ENCODE measurements at regions not wholly inside any gene's neighbourhood (a gene's known extent, or its start where the extent isn't known, plus 50 kb on each side); places are given as distances from the start of the nearest gene placed in this dataset.

GRCh38 chr7:84277628-84278224, 83.1 kb upstream of the SEMA3A start:
- intact Hi-C loops (cut with DNase I), result no loop called here
- no peaks in the 10 kb centered on the region for H3K27me3 ChIP-seq (ENCODE audit: control insufficient read depth, insufficient read depth)
- no peaks in the 10 kb centered on the region for H3K9me3 ChIP-seq (ENCODE audit: control insufficient read depth, low read length)
- H3K4me3 ChIP-seq (ENCODE audit: low read length), result no peak overlapping the region
- no peaks in the 10 kb centered on the region for H3K4me1 ChIP-seq (ENCODE audit: control insufficient read depth, insufficient read depth, low read length)
- H3K27ac ChIP-seq (ENCODE audit: low read length), result no peak overlapping the region
- DNase-seq, result no peak
- ATAC-seq, result no peak
- 63% methylated on average over 2 of the region's 2 CpGs for WGBS

GRCh38 chr7:84274029-84274638, 79.5 kb upstream of the SEMA3A start:
- ATAC-seq, result no peak
- intact Hi-C loops (cut with DNase I), result no loop called here
- no peak overlapping the region for H3K27ac ChIP-seq (ENCODE audit: low read length)
- WGBS, result 50% methylated on average over 3 of the region's 3 CpGs
- no peaks in the 10 kb centered on the region for H3K4me1 ChIP-seq (ENCODE audit: control insufficient read depth, insufficient read depth, low read length)
- DNase-seq, result no peak
- H3K27me3 ChIP-seq (ENCODE audit: control insufficient read depth, insufficient read depth), result no peaks in the 10 kb centered on the region
- no peaks in the 10 kb centered on the region for H3K9me3 ChIP-seq (ENCODE audit: control insufficient read depth, low read length)
- no peak overlapping the region for H3K4me3 ChIP-seq (ENCODE audit: low read length)

- Histone ChIP-seq H3K27me3 (ENCODE audit: control insufficient read depth, insufficient read depth) (no peaks in the 10 kb centered on the region), H3K27ac (ENCODE audit: low read length) (no peak overlapping the region), H3K4me1 (ENCODE audit: control insufficient read depth, insufficient read depth, low read length) (no peaks in the 10 kb centered on the region), H3K4me3 (ENCODE audit: low read length) (no peak overlapping the region), H3K9me3 (ENCODE audit: control insufficient read depth, low read length) (no peaks in the 10 kb centered on the region)
- no peak for ATAC-seq
- WGBS, result 49% methylated on average over 1 of the region's 1 CpG
- no peak for DNase-seq
- intact Hi-C loops (cut with DNase I), result no loop called here
These were observed 77.0 kb upstream of the SEMA3A start for GRCh38 chr7:84271543-84271942.

- Histone ChIP-seq H3K9me3 (ENCODE audit: control insufficient read depth, low read length) (no peaks in the 10 kb centered on the region), H3K27me3 (ENCODE audit: control insufficient read depth, insufficient read depth) (no peaks in the 10 kb centered on the region), H3K4me1 (ENCODE audit: control insufficient read depth, insufficient read depth, low read length) (no peaks in the 10 kb centered on the region), H3K4me3 (ENCODE audit: low read length) (no peak overlapping the region), H3K27ac (ENCODE audit: low read length) (no peak overlapping the region)
- intact Hi-C loops (cut with DNase I), result no loop called here
- WGBS, result 79% methylated on average over 2 of the region's 2 CpGs
- no peak for ATAC-seq
- DNase-seq, result no peak
These were observed 69.8 kb upstream of the SEMA3A start for GRCh38 chr7:84264396-84264795.

GRCh38 chr7:84263106-84263505, 68.5 kb upstream of the SEMA3A start:
- WGBS, result 94% methylated on average over 2 of the region's 2 CpGs
- H3K27me3 ChIP-seq (ENCODE audit: control insufficient read depth, insufficient read depth), result no peaks in the 10 kb centered on the region
- ATAC-seq (no peak), DNase-seq (no peak)
- intact Hi-C loops (cut with DNase I), result no loop called here
- H3K27ac ChIP-seq (ENCODE audit: low read length), result no peak overlapping the region
- no peaks in the 10 kb centered on the region for H3K4me1 ChIP-seq (ENCODE audit: control insufficient read depth, insufficient read depth, low read length)
- H3K9me3 ChIP-seq (ENCODE audit: control insufficient read depth, low read length), result no peaks in the 10 kb centered on the region
- no peak overlapping the region for H3K4me3 ChIP-seq (ENCODE audit: low read length)

- no peaks in the 10 kb centered on the region for H3K9me3 ChIP-seq (ENCODE audit: control insufficient read depth, low read length)
- 80% methylated on average over 4 of the region's 4 CpGs for WGBS
- no peak overlapping the region for H3K4me3 ChIP-seq (ENCODE audit: low read length)
- ATAC-seq (no peak), DNase-seq (peak in 2 of 3 donors; percentile 23 to 24)
- H3K4me1 ChIP-seq (ENCODE audit: control insufficient read depth, insufficient read depth, low read length), result no peaks in the 10 kb centered on the region
- H3K27me3 ChIP-seq (ENCODE audit: control insufficient read depth, insufficient read depth), result no peaks in the 10 kb centered on the region
- intact Hi-C loops (cut with DNase I), result no loop called here
- no peak overlapping the region for H3K27ac ChIP-seq (ENCODE audit: low read length)
These were observed 66.9 kb upstream of the SEMA3A start for GRCh38 chr7:84261509-84261908.

- Histone ChIP-seq H3K27ac (ENCODE audit: low read length) (no peak overlapping the region), H3K4me1 (ENCODE audit: control insufficient read depth, insufficient read depth, low read length) (no peaks in the 10 kb centered on the region), H3K4me3 (ENCODE audit: low read length) (no peak overlapping the region), H3K27me3 (ENCODE audit: control insufficient read depth, insufficient read depth) (no peaks in the 10 kb centered on the region), H3K9me3 (ENCODE audit: control insufficient read depth, low read length) (no peaks in the 10 kb centered on the region)
- no peak for DNase-seq
- ATAC-seq, result no peak
- intact Hi-C loops (cut with DNase I), result no loop called here
These were observed 64.0 kb upstream of the SEMA3A start for GRCh38 chr7:84258628-84259027.

- ATAC-seq, result no peak
These were observed 62.0 kb upstream of the SEMA3A start for GRCh38 chr7:84256571-84256971.

GRCh38 chr7:84251277-84251781, 56.7 kb upstream of the SEMA3A start:
- H3K4me1 ChIP-seq (ENCODE audit: control insufficient read depth, insufficient read depth, low read length), result no peaks in the 10 kb centered on the region
- no peaks in the 10 kb centered on the region for H3K27me3 ChIP-seq (ENCODE audit: control insufficient read depth, insufficient read depth)
- no peak for ATAC-seq
- H3K27ac ChIP-seq (ENCODE audit: low read length), result no peak overlapping the region
- 60% methylated on average over 3 of the region's 3 CpGs for WGBS
- H3K4me3 ChIP-seq (ENCODE audit: low read length), result no peak overlapping the region
- DNase-seq, result no peak
- H3K9me3 ChIP-seq (ENCODE audit: control insufficient read depth, low read length), result no peaks in the 10 kb centered on the region
- intact Hi-C loops (cut with DNase I), result no loop called here

More at GRCh38 chr7:84256571-84256971, 62.0 kb upstream of the SEMA3A start:
- no peak overlapping the region for H3K27ac ChIP-seq (ENCODE audit: low read length)
- no peaks in the 10 kb centered on the region for H3K4me1 ChIP-seq (ENCODE audit: control insufficient read depth, insufficient read depth, low read length)
- H3K4me3 ChIP-seq (ENCODE audit: low read length), result no peak overlapping the region
- WGBS, result 28% methylated on average over 2 of the region's 2 CpGs
- intact Hi-C loops (cut with DNase I), result no loop called here
- H3K27me3 ChIP-seq (ENCODE audit: control insufficient read depth, insufficient read depth), result no peaks in the 10 kb centered on the region
- DNase-seq, result no peak
- H3K9me3 ChIP-seq (ENCODE audit: control insufficient read depth, low read length), result no peaks in the 10 kb centered on the region

GRCh38 chr7:84250452-84250851, 55.9 kb upstream of the SEMA3A start:
- ATAC-seq (no peak), DNase-seq (no peak)
- no peaks in the 10 kb centered on the region for H3K4me1 ChIP-seq (ENCODE audit: control insufficient read depth, insufficient read depth, low read length)
- H3K27me3 ChIP-seq (ENCODE audit: control insufficient read depth, insufficient read depth), result no peaks in the 10 kb centered on the region
- intact Hi-C loops (cut with DNase I), result no loop called here
- no peak overlapping the region for H3K4me3 ChIP-seq (ENCODE audit: low read length)
- no peaks in the 10 kb centered on the region for H3K9me3 ChIP-seq (ENCODE audit: control insufficient read depth, low read length)
- no peak overlapping the region for H3K27ac ChIP-seq (ENCODE audit: low read length)

- Histone ChIP-seq H3K9me3 (ENCODE audit: control insufficient read depth, low read length) (no peaks in the 10 kb centered on the region), H3K27ac (ENCODE audit: low read length) (no peak overlapping the region), H3K4me3 (ENCODE audit: low read length) (no peak overlapping the region), H3K27me3 (ENCODE audit: control insufficient read depth, insufficient read depth) (no peaks in the 10 kb centered on the region), H3K4me1 (ENCODE audit: control insufficient read depth, insufficient read depth, low read length) (no peaks in the 10 kb centered on the region)
- DNase-seq (no peak), ATAC-seq (no peak)
- intact Hi-C loops (cut with DNase I), result no loop called here
- WGBS, result 20% methylated on average over 1 of the region's 1 CpG
These were observed 55.1 kb upstream of the SEMA3A start for GRCh38 chr7:84249656-84250055.

- WGBS, result 74% methylated on average over 3 of the region's 3 CpGs
- H3K27me3 ChIP-seq (ENCODE audit: control insufficient read depth, insufficient read depth), result no peaks in the 10 kb centered on the region
- DNase-seq (no peak), ATAC-seq (peak; percentile 22 to 48)
- H3K27ac ChIP-seq (ENCODE audit: low read length), result no peak overlapping the region
- intact Hi-C loops (cut with DNase I), result no loop called here
- H3K9me3 ChIP-seq (ENCODE audit: control insufficient read depth, low read length), result no peaks in the 10 kb centered on the region
- no peaks in the 10 kb centered on the region for H3K4me1 ChIP-seq (ENCODE audit: control insufficient read depth, insufficient read depth, low read length)
- no peak overlapping the region for H3K4me3 ChIP-seq (ENCODE audit: low read length)
These were observed 54.3 kb upstream of the SEMA3A start for GRCh38 chr7:84248843-84249242.

Data from right cardiac atrium (tissue), 5 donors.